ENCODE measurements at regions not wholly inside any gene's neighbourhood (a gene's known extent, or its start where the extent isn't known, plus 50 kb on each side); places are given as distances from the start of the nearest gene placed in this dataset.

DNA sequence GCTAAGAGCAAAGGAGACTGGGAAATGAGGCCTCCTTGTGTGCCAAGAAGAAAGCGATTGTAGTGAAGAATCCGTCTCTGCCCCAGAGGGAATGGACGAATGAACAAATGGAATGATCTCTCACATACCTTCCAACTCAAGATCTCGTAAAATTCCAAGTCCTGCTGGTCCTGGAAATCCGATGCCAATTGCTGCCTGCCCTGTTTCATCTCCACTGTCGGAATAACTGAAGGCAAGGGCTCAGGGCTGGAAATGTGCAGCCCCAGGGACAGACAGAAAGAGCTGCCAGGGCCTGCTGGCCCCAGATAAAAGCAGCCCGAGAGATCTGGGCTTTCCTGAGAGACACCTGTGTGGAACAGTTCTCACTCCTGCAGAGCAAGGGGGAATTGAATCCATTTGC lies 120.9 kb downstream of the MN1 start:
- TF ChIP-seq, protein P1, sequence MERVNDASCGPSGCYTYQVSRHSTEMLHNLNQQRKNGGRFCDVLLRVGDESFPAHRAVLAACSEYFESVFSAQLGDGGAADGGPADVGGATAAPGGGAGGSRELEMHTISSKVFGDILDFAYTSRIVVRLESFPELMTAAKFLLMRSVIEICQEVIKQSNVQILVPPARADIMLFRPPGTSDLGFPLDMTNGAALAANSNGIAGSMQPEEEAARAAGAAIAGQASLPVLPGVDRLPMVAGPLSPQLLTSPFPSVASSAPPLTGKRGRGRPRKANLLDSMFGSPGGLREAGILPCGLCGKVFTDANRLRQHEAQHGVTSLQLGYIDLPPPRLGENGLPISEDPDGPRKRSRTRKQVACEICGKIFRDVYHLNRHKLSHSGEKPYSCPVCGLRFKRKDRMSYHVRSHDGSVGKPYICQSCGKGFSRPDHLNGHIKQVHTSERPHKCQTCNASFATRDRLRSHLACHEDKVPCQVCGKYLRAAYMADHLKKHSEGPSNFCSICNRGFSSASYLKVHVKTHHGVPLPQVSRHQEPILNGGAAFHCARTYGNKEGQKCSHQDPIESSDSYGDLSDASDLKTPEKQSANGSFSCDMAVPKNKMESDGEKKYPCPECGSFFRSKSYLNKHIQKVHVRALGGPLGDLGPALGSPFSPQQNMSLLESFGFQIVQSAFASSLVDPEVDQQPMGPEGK (CRISPR knock-in tag; IDR thresholded peaks at IDR 0.05; ENCODE audit: borderline replicate concordance): no peak
- TF ChIP-seq, protein P2, sequence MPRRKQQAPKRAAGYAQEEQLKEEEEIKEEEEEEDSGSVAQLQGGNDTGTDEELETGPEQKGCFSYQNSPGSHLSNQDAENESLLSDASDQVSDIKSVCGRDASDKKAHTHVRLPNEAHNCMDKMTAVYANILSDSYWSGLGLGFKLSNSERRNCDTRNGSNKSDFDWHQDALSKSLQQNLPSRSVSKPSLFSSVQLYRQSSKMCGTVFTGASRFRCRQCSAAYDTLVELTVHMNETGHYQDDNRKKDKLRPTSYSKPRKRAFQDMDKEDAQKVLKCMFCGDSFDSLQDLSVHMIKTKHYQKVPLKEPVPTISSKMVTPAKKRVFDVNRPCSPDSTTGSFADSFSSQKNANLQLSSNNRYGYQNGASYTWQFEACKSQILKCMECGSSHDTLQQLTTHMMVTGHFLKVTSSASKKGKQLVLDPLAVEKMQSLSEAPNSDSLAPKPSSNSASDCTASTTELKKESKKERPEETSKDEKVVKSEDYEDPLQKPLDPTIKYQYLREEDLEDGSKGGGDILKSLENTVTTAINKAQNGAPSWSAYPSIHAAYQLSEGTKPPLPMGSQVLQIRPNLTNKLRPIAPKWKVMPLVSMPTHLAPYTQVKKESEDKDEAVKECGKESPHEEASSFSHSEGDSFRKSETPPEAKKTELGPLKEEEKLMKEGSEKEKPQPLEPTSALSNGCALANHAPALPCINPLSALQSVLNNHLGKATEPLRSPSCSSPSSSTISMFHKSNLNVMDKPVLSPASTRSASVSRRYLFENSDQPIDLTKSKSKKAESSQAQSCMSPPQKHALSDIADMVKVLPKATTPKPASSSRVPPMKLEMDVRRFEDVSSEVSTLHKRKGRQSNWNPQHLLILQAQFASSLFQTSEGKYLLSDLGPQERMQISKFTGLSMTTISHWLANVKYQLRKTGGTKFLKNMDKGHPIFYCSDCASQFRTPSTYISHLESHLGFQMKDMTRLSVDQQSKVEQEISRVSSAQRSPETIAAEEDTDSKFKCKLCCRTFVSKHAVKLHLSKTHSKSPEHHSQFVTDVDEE (CRISPR knock-in tag; IDR thresholded peaks at IDR 0.05): no peak
- TF ChIP-seq, protein P3, sequence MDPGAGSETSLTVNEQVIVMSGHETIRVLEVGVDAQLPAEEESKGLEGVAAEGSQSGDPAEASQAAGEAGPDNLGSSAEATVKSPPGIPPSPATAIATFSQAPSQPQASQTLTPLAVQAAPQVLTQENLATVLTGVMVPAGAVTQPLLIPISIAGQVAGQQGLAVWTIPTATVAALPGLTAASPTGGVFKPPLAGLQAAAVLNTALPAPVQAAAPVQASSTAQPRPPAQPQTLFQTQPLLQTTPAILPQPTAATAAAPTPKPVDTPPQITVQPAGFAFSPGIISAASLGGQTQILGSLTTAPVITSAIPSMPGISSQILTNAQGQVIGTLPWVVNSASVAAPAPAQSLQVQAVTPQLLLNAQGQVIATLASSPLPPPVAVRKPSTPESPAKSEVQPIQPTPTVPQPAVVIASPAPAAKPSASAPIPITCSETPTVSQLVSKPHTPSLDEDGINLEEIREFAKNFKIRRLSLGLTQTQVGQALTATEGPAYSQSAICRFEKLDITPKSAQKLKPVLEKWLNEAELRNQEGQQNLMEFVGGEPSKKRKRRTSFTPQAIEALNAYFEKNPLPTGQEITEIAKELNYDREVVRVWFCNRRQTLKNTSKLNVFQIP (CRISPR knock-in tag; IDR thresholded peaks at IDR 0.05; ENCODE audit: borderline replicate concordance, low read depth): no peak
- TF ChIP-seq ZNF70 (CRISPR knock-in tag; IDR thresholded peaks at IDR 0.05) (no peak), SNAI2 (CRISPR knock-in tag; IDR thresholded peaks at IDR 0.05) (no peak), ZC3H10 (CRISPR knock-in tag; IDR thresholded peaks at IDR 0.05) (no peak), GLIS3 (CRISPR knock-in tag; IDR thresholded peaks at IDR 0.05) (no peak), ESRRG (CRISPR knock-in tag; IDR thresholded peaks at IDR 0.05) (no peak), ARNTL (CRISPR knock-in tag; IDR thresholded peaks at IDR 0.05; ENCODE audit: borderline replicate concordance, low read depth) (no peak), ZFP30 (CRISPR knock-in tag; IDR thresholded peaks at IDR 0.05) (no peak)
- TF ChIP-seq, protein P4, sequence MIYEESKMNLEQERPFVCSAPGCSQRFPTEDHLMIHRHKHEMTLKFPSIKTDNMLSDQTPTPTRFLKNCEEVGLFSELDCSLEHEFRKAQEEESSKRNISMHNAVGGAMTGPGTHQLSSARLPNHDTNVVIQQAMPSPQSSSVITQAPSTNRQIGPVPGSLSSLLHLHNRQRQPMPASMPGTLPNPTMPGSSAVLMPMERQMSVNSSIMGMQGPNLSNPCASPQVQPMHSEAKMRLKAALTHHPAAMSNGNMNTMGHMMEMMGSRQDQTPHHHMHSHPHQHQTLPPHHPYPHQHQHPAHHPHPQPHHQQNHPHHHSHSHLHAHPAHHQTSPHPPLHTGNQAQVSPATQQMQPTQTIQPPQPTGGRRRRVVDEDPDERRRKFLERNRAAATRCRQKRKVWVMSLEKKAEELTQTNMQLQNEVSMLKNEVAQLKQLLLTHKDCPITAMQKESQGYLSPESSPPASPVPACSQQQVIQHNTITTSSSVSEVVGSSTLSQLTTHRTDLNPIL (CRISPR knock-in tag; IDR thresholded peaks at IDR 0.05; ENCODE audit: low read depth): no peak
